HG02981 (cell line): ENCODE measurements at regions not wholly inside any gene's neighbourhood (a gene's known extent, or its start where the extent isn't known, plus 50 kb on each side); places are given as distances from the start of the nearest gene placed in this dataset.
"Not testable (repeated sequence)": the region's sequence is repeated elsewhere in the genome, so short reads cannot be mapped to it uniquely, and the experiment has no call there.

ENCODE experiments used
- ATAC-seq: cut with Tn5 transposase; IDR thresholded peaks from one replicate; pipeline ENCODE4 v1.9.1; 2021; ENCODE audit warnings: mild to moderate bottlenecking, moderate library complexity; ENCODE audit not compliant: unreplicated experiment

- ATAC-seq: peak; percentile 50
Measured at GRCh38 chr6:137313928-137314855, 95.0 kb upstream of the IFNGR1 start.

- no peak for ATAC-seq
Measured at GRCh38 chr6:137313211-137313610, 94.0 kb upstream of the IFNGR1 start.

GRCh38 chr6:137311940-137312339, 92.8 kb upstream of the IFNGR1 start:
- no peak for ATAC-seq

GRCh38 chr6:137309078-137309762, 90.0 kb upstream of the IFNGR1 start:
- no peak for ATAC-seq

- no peak for ATAC-seq
Measured at GRCh38 chr6:137307163-137307854, 88.1 kb upstream of the IFNGR1 start.

- ATAC-seq: no peak
Measured at GRCh38 chr6:137305691-137306090, 86.5 kb upstream of the IFNGR1 start.

- ATAC-seq: no peak
Measured at GRCh38 chr6:137304020-137304780, 85.0 kb upstream of the IFNGR1 start.

GRCh38 chr6:137303441-137303840, 84.3 kb upstream of the IFNGR1 start:
- ATAC-seq: no peak

GRCh38 chr6:137299681-137300080, 80.5 kb upstream of the IFNGR1 start:
- no peak for ATAC-seq

- ATAC-seq: no peak
Measured at GRCh38 chr6:137297887-137298286, 78.7 kb upstream of the IFNGR1 start.

GRCh38 chr6:137292326-137292725, 73.1 kb upstream of the IFNGR1 start:
- not testable (repeated sequence) for ATAC-seq

GRCh38 chr6:137291441-137291840, 72.3 kb upstream of the IFNGR1 start:
- no peak for ATAC-seq

- ATAC-seq: no peak
Measured at GRCh38 chr6:137290601-137291261, 71.5 kb upstream of the IFNGR1 start.

- no peak for ATAC-seq
Measured at GRCh38 chr6:137286916-137287315, 67.7 kb upstream of the IFNGR1 start.

- ATAC-seq: no peak
Measured at GRCh38 chr6:137286368-137286767, 67.2 kb upstream of the IFNGR1 start.

GRCh38 chr6:137284811-137285110, 65.6 kb upstream of the IFNGR1 start:
- ATAC-seq: no peak

- ATAC-seq: peak; percentile 62
Measured at GRCh38 chr6:137283940-137284810, 65.0 kb upstream of the IFNGR1 start.

GRCh38 chr6:137283080-137283479, 63.9 kb upstream of the IFNGR1 start:
- no peak for ATAC-seq

GRCh38 chr6:137282254-137282653, 63.1 kb upstream of the IFNGR1 start:
- ATAC-seq: no peak
